GM12874 (cell line): ENCODE measurements at regions not wholly inside any gene's neighbourhood (a gene's known extent, or its start where the extent isn't known, plus 50 kb on each side); places are given as distances from the start of the nearest gene placed in this dataset.

Source experiments
- CTCF ChIP-seq: IDR thresholded peaks from 2 replicates; pipeline ENCODE4 v1.5.1; 2011; ENCODE audit warnings: low read depth, mild to moderate bottlenecking, control low read depth, low read length, moderate library complexity; ENCODE audit not compliant: insufficient read depth

- no peak for TF ChIP-seq CTCF
Observed at GRCh38 chr5:1997640-1998347, 115.1 kb upstream of the IRX4 start.

GRCh38 chr5:1995491-1995890, 112.8 kb upstream of the IRX4 start:
- no peak for TF ChIP-seq CTCF

- no peak for TF ChIP-seq CTCF
Observed at GRCh38 chr5:1987471-1987870, 104.7 kb upstream of the IRX4 start.

- no peak for TF ChIP-seq CTCF
Observed at GRCh38 chr5:1985781-1986180, 103.1 kb upstream of the IRX4 start.

- no peak for TF ChIP-seq CTCF
Observed at GRCh38 chr5:1983919-1984695, 101.4 kb upstream of the IRX4 start.

- no peak for TF ChIP-seq CTCF
Observed at GRCh38 chr5:1983401-1983800, 100.7 kb upstream of the IRX4 start.

- no peak for TF ChIP-seq CTCF
Observed at GRCh38 chr5:1975898-1976765, 93.4 kb upstream of the IRX4 start.
